ENCODE measurements at regions not wholly inside any gene's neighbourhood (a gene's known extent, or its start where the extent isn't known, plus 50 kb on each side); places are given as distances from the start of the nearest gene placed in this dataset.

DNA sequence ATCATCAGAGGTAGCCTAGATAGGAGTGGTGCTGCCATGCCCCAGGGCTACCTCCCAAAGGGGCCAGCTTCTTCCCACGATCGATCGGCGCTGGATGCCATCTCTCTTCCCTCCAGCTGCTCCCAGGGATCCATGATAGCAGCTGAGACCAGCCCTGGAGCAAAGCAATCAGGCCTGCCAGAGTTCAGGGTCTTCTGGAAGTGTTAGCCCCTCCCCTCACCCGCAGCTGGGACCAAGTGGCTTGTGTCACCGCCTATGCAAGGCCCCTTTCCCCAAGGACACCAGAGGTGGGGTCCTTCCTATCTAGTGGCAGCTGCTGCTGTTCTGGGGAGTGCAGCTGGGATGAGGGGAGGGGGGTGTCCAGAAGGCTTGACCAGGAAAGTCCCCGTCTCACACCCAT is 87.0 kb downstream of the IRF2BPL start:
- no peak overlapping the region for H3K4me3 ChIP-seq (ENCODE audit: low read depth, low read length)
- ChIA-PET CTCF (no interaction called here), POLR2A (no interaction called here)
- H3K27ac ChIP-seq (ENCODE audit: low read depth, low read length) = no peak overlapping the region
- no peaks in the 10 kb centered on the region for H3K9me3 ChIP-seq (ENCODE audit: control insufficient read depth, insufficient read depth, low read length)
- TF ChIP-seq, protein P1, sequence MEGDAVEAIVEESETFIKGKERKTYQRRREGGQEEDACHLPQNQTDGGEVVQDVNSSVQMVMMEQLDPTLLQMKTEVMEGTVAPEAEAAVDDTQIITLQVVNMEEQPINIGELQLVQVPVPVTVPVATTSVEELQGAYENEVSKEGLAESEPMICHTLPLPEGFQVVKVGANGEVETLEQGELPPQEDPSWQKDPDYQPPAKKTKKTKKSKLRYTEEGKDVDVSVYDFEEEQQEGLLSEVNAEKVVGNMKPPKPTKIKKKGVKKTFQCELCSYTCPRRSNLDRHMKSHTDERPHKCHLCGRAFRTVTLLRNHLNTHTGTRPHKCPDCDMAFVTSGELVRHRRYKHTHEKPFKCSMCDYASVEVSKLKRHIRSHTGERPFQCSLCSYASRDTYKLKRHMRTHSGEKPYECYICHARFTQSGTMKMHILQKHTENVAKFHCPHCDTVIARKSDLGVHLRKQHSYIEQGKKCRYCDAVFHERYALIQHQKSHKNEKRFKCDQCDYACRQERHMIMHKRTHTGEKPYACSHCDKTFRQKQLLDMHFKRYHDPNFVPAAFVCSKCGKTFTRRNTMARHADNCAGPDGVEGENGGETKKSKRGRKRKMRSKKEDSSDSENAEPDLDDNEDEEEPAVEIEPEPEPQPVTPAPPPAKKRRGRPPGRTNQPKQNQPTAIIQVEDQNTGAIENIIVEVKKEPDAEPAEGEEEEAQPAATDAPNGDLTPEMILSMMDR (IDR thresholded peaks at IDR 0.05; ENCODE audit: low read depth, low read length) = no peak
- no peaks in the 10 kb centered on the region for H3K27me3 ChIP-seq (ENCODE audit: control insufficient read depth, insufficient read depth, low read length)
- no peak for DNase-seq (ENCODE audit: low read depth, low spot score)

DNA sequence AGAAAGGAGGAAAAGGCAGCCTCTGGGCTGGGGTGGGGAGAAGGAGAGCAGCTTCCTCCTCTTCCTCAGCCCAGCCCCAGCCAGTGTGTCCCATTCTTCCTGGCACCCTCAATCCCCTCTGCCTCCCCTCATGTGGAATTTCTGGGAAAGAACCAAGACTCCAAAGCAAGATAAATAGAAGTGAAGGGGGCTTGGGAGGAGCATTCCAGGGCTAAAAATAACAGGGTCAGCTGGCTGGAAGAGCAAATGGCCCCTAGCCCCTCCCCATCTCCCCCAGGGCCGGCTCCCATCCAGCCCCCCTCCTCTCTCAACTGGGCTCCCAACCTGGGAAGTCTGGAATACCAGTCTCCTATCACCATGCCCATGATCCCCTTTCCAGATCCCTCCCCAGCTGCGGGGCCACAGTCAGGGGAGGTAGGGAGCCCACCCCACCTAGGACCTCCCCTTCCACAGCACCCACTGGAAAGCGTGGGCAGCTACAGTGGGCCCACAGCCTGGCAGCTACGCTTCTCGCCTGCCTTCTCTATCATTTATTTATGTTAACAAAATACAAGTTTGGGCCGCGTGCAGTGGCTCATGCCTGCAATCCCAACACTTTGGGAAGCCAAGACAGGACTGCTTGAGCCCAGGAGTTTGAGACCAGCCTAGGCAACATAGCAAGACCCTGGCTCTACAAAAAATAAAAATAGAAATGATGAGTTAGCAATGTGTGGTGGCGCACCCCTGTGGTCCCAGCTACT is 88.3 kb downstream of the IRF2BPL start:
- DNase-seq (ENCODE audit: low read depth, low spot score) = no peak
- H3K27me3 ChIP-seq (ENCODE audit: control insufficient read depth, insufficient read depth, low read length) = no peaks in the 10 kb centered on the region
- TF ChIP-seq, protein P1 (IDR thresholded peaks at IDR 0.05; ENCODE audit: low read depth, low read length) = no peak
- H3K27ac ChIP-seq (ENCODE audit: low read depth, low read length) = no peak overlapping the region
- no peaks in the 10 kb centered on the region for H3K9me3 ChIP-seq (ENCODE audit: control insufficient read depth, insufficient read depth, low read length)
- ChIA-PET CTCF (interaction anchor here (0.6 to 1.2 kb wide), 5 partner anchors 17 to 129 kb away, joined by 3 to 4 read pairs (median 3); no protein-coding TSS in a partner anchor), POLR2A (interaction anchor here (0.6 kb wide), 1 partner anchor 17 kb away, joined by 6 read pairs; no protein-coding TSS in a partner anchor)
- no peak overlapping the region for H3K4me3 ChIP-seq (ENCODE audit: low read depth, low read length)

DNA sequence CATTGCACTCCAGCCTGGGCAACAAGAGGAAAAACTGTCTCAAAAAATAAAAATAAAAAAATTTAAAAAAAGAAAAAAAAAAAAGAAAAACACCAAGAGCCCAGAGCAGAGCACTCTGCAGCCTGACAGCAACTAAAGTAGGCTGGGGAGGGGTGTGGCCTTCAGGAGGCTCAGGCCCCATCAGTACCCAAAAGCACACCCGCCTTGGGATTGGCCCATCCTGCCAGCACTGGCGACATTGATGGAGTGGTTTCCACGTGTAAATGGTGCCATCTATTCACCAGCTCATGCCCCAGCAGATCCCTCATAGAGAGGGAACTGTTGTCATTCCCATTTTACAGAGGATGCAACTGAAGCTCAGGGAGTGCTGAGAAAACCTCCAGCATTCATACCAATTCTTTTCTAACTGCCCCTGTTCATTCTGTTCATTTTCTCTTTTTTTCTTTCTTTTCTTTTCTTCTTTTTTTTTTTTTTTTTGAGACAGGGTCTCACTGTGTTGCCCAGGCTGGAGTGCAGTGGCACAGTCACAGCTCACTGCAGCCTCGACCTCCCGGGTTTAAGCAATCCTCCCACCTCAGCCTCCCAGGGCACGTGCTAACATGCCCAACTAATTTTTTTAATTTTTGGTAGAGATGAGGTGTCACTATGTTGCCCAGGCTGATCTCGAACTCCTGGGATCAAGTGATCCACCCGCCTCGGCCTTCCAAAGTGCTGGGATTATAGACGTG is 89.3 kb downstream of the IRF2BPL start:
- H3K9me3 ChIP-seq (ENCODE audit: control insufficient read depth, insufficient read depth, low read length) = no peaks in the 10 kb centered on the region
- CTCF ChIA-PET = interaction anchor here (0.9 to 1.2 kb wide), 3 partner anchors 26 to 130 kb away, joined by 3 to 4 read pairs (median 3); no protein-coding TSS in a partner anchor
- no peak overlapping the region for H3K27ac ChIP-seq (ENCODE audit: low read depth, low read length)
- POLR2A ChIA-PET = interaction anchor here (0.6 kb wide), 1 partner anchor 16 kb away, joined by 6 read pairs; no protein-coding TSS in a partner anchor
- TF ChIP-seq, protein P1 (IDR thresholded peaks at IDR 0.05; ENCODE audit: low read depth, low read length) = no peak
- no peak overlapping the region for H3K4me3 ChIP-seq (ENCODE audit: low read depth, low read length)
- DNase-seq (ENCODE audit: low read depth, low spot score) = no peak
- no peaks in the 10 kb centered on the region for H3K27me3 ChIP-seq (ENCODE audit: control insufficient read depth, insufficient read depth, low read length)

DNA sequence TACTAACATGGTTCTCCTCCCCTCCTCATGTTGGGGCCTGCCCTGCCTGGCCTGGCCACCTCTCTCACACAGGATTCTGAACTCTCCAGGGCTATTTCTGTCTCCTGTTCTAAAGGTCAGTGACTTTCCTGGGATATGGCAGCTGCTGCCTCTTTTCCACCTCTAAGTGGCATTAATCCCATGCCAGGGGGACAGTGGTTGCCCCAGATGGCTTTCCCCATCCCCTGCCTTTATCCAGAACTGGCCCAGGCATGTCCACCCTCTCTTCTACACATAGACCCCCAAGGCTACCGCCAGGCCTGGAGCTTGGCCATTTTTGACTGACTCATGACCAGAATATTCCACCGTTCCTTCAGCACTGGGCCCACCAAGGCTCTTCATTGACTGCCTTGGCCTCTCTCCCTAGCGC is 90.4 kb downstream of the IRF2BPL start:
- no peak overlapping the region for H3K4me3 ChIP-seq (ENCODE audit: low read depth, low read length)
- H3K27ac ChIP-seq (ENCODE audit: low read depth, low read length) = peak overlapping the region; percentile 77
- no peak for DNase-seq (ENCODE audit: low read depth, low spot score)
- TF ChIP-seq, protein P1 (IDR thresholded peaks at IDR 0.05; ENCODE audit: low read depth, low read length) = no peak
- POLR2A ChIA-PET = interaction anchor here (1.0 to 2.9 kb wide), 2 partner anchors 19 to 90 kb away, joined by 3 to 28 read pairs; no protein-coding TSS in a partner anchor
- no peaks in the 10 kb centered on the region for H3K9me3 ChIP-seq (ENCODE audit: control insufficient read depth, insufficient read depth, low read length)
- CTCF ChIA-PET = interaction anchor here (1.8 to 2.8 kb wide), 2 partner anchors 21 to 25 kb away, joined by 10 to 25 read pairs; no protein-coding TSS in a partner anchor
- no peaks in the 10 kb centered on the region for H3K27me3 ChIP-seq (ENCODE audit: control insufficient read depth, insufficient read depth, low read length)
